ENCODE measurements at regions not wholly inside any gene's neighbourhood (a gene's known extent, or its start where the extent isn't known, plus 50 kb on each side); places are given as distances from the start of the nearest gene placed in this dataset.

GRCh38 chr5:60325870-60326269 is 374.1 kb downstream of the DEPDC1B start:
- TF ChIP-seq REST (IDR thresholded peaks at IDR 0.05) (no peak), ATF3 (IDR thresholded peaks at IDR 0.05) (no peak), JUND (IDR thresholded peaks at IDR 0.05) (no peak), RAD21 (IDR thresholded peaks at IDR 0.05) (no peak), ZBTB33 (IDR thresholded peaks at IDR 0.05) (no peak), FOXA2 (IDR thresholded peaks at IDR 0.05) (no peak), NR2F2 (IDR thresholded peaks at IDR 0.05) (no peak)
- no peaks in the 10 kb centered on the region for H3K36me3 ChIP-seq (ENCODE audit: control insufficient read depth in 4 of 4, insufficient read depth in 3 of 4, low read depth in 1 of 4, low read length in 3 of 4)
- no peaks in the 10 kb centered on the region for H3K27me3 ChIP-seq (ENCODE audit: control insufficient read depth in 4 of 4, insufficient read depth in 4 of 4, low read length in 3 of 4)
- WGBS, result 76% methylated on average over 2 of the region's 2 CpGs
- no peak overlapping the region for H3K27ac ChIP-seq (ENCODE audit: low read depth in 1 of 2, low read length in 2 of 2)
- H3K4me3 ChIP-seq (ENCODE audit: low read depth in 1 of 3, low read length in 3 of 3), result no peak overlapping the region
- DNase-seq (ENCODE audit: low spot score), result no peak
- no peak overlapping the region for H3K9ac ChIP-seq (ENCODE audit: low read depth in 1 of 2, low read length in 2 of 2)
- peaks cover 0 to 2% (median 0%) of the 10 kb centered on the region in 4 donors for H3K4me1 ChIP-seq (ENCODE audit: control insufficient read depth in 4 of 4, insufficient read depth in 4 of 4, low read length in 3 of 4)
- H3K9me3 ChIP-seq (ENCODE audit: control insufficient read depth in 4 of 4, low read length in 3 of 4), result no peaks in the 10 kb centered on the region

- Histone ChIP-seq H3K27me3 (ENCODE audit: control insufficient read depth in 4 of 4, insufficient read depth in 4 of 4, low read length in 3 of 4) (no peaks in the 10 kb centered on the region), H3K36me3 (ENCODE audit: control insufficient read depth in 4 of 4, insufficient read depth in 3 of 4, low read depth in 1 of 4, low read length in 3 of 4) (no peaks in the 10 kb centered on the region), H3K9ac (ENCODE audit: low read depth in 1 of 2, low read length in 2 of 2) (no peak overlapping the region), H3K27ac (ENCODE audit: low read depth in 1 of 2, low read length in 2 of 2) (no peak overlapping the region), H3K4me1 (ENCODE audit: control insufficient read depth in 4 of 4, insufficient read depth in 4 of 4, low read length in 3 of 4) (no peaks in the 10 kb centered on the region), H3K9me3 (ENCODE audit: control insufficient read depth in 4 of 4, low read length in 3 of 4) (no peaks in the 10 kb centered on the region), H3K4me3 (ENCODE audit: low read depth in 1 of 3, low read length in 3 of 3) (no peak overlapping the region)
- TF ChIP-seq SP1 (IDR thresholded peaks at IDR 0.05) (no peak), EGR1 (IDR thresholded peaks at IDR 0.05; ENCODE audit: low read depth in 2 of 2) (no peak), FOXA1 (IDR thresholded peaks at IDR 0.05) (no peak), HNF4G (IDR thresholded peaks at IDR 0.05) (no peak), FOXA2 (IDR thresholded peaks at IDR 0.05) (no peak), JUND (IDR thresholded peaks at IDR 0.05) (no peak), RAD21 (IDR thresholded peaks at IDR 0.05) (no peak), RXRA (IDR thresholded peaks at IDR 0.05) (no peak), REST (IDR thresholded peaks at IDR 0.05) (no peak), HNF4A (conservative IDR thresholded peaks at IDR 0.05) (no peak), TAF1 (conservative IDR thresholded peaks at IDR 0.05) (no peak), NR2F2 (IDR thresholded peaks at IDR 0.05) (no peak), ZBTB33 (IDR thresholded peaks at IDR 0.05) (no peak), YY1 (IDR thresholded peaks at IDR 0.05) (no peak), MAX (IDR thresholded peaks at IDR 0.05) (no peak), GABPA (IDR thresholded peaks at IDR 0.05 in 1 of 2, conservative IDR thresholded peaks at IDR 0.05 in 1 of 2) (no peak)
- 54% methylated on average over 3 of the region's 3 CpGs for WGBS
- DNase-seq (ENCODE audit: low spot score), result no peak
Observed at GRCh38 chr5:60323596-60323995, 376.4 kb downstream of the DEPDC1B start.

Measured in liver (tissue), 7 donors.